ENCODE measurements at regions not wholly inside any gene's neighbourhood (a gene's known extent, or its start where the extent isn't known, plus 50 kb on each side); places are given as distances from the start of the nearest gene placed in this dataset.

DNA sequence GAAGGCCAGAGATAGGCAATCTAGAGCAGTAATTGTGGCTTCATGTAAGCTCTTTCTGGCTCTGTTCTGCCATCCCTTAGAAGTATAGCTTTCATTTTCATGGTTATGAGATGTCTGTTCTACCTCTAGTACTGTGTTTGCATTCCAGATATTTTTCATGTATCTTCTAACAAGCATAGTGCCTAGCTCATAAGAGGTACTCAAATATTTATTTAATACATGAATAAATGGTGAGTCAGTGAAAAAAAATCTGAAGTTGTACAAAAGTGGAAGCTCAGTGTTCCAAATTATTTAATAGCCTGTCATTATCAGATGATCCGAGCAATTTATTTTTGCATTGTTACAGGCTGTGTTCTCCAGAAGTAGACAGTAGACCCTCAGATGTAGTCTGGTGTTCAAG is 64.3 kb downstream of the OXSM start:
- no peak for TF ChIP-seq CTCF (IDR thresholded peaks at IDR 0.05; ENCODE audit: low read depth, low read length)
- TF ChIP-seq POLR2A (IDR thresholded peaks at IDR 0.05; ENCODE audit: extremely low read depth, insufficient read length): no peak
